Right kidney (tissue), 1 donor: ENCODE measurements at regions not wholly inside any gene's neighbourhood (a gene's known extent, or its start where the extent isn't known, plus 50 kb on each side); places are given as distances from the start of the nearest gene placed in this dataset.

Experiments
- DNase-seq: peaks from one replicate; pipeline ENCODE4 v3.0.0-alpha.2; 2016

- DNase-seq = no peak
These were observed 92.8 kb upstream of the FOXC1 start for GRCh38 chr6:1516742-1517520.

- DNase-seq = no peak
These were observed 90.9 kb upstream of the FOXC1 start for GRCh38 chr6:1518855-1519254.

- DNase-seq = no peak
These were observed 90.1 kb upstream of the FOXC1 start for GRCh38 chr6:1519597-1519996.

- no peak for DNase-seq
These were observed 86.9 kb upstream of the FOXC1 start for GRCh38 chr6:1522779-1523178.

DNA sequence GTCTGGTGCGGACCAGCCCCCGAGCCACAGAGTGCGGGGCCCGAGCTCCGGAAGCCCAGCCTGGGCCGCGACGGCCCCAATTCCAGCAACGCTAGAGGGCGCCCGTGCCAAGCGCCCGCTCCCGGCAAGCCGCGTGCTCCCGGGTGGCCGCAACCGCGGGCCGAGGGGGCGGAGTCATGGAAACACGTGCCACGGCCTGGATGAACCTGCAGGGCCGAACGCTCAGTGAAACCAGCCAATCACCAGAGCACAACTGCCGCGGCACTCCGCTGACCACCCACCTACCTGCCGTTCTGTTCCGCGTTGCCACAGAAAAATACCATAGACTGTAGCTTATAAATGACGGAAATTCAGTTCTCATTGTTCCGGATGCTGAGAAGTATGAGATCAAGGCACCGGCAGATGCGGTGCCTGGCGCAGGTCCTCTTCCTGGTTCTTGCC is 85.7 kb upstream of the FOXC1 start:
- DNase-seq = peak; percentile 75

DNA sequence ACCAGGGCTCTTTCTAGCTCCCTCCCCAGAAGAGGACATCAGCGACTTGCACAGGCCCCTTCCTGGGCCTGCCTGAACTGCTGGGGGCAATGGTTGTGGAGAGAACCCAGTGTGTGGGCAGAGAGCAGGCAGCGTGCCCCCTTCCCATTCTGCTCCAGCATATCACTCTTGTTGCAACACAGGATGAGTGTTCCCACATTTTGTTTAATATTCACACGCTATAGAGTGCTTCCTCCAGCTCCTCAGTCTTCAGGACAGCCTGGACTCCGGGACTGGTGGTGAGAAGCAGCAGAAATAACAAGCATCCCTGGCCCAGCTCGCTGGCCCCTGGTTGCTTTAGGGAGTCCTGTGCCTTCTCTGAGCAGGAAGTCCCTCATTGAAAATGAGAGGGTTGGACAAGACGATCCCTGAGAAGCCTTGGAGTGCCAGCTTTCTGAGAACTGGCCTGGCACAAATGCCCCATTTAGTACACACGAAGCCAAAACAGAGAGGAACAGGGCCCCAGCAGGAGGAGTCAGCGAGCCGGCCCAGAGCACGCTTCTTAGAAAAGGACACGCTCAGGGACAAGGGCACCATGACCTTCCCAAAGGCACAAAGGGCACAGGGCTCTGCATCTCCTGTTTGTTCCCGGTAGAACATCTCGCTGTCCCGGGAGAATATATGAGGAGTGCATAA is 84.2 kb upstream of the FOXC1 start:
- DNase-seq = no peak

GRCh38 chr6:1526398-1527072 is 83.2 kb upstream of the FOXC1 start:
- DNase-seq = no peak

GRCh38 chr6:1527073-1527457 is 82.7 kb upstream of the FOXC1 start:
- DNase-seq = peak; percentile 47

- DNase-seq = no peak
These were observed 74.4 kb upstream of the FOXC1 start for GRCh38 chr6:1535295-1535694.

GRCh38 chr6:1536526-1537429 is 72.9 kb upstream of the FOXC1 start:
- DNase-seq = no peak

GRCh38 chr6:1538369-1538768 is 71.3 kb upstream of the FOXC1 start:
- no peak for DNase-seq

GRCh38 chr6:1538810-1539478 is 70.8 kb upstream of the FOXC1 start:
- DNase-seq = no peak

GRCh38 chr6:1540864-1541521 is 68.7 kb upstream of the FOXC1 start:
- no peak for DNase-seq

- no peak for DNase-seq
These were observed 67.4 kb upstream of the FOXC1 start for GRCh38 chr6:1542335-1542734.

- no peak for DNase-seq
These were observed 67.0 kb upstream of the FOXC1 start for GRCh38 chr6:1542764-1543163.

GRCh38 chr6:1544000-1544399 is 65.7 kb upstream of the FOXC1 start:
- DNase-seq = no peak

- DNase-seq = no peak
These were observed 65.1 kb upstream of the FOXC1 start for GRCh38 chr6:1544603-1545002.

GRCh38 chr6:1545654-1546053 is 64.1 kb upstream of the FOXC1 start:
- no peak for DNase-seq

- no peak for DNase-seq
These were observed 61.9 kb upstream of the FOXC1 start for GRCh38 chr6:1547785-1548184.

DNA sequence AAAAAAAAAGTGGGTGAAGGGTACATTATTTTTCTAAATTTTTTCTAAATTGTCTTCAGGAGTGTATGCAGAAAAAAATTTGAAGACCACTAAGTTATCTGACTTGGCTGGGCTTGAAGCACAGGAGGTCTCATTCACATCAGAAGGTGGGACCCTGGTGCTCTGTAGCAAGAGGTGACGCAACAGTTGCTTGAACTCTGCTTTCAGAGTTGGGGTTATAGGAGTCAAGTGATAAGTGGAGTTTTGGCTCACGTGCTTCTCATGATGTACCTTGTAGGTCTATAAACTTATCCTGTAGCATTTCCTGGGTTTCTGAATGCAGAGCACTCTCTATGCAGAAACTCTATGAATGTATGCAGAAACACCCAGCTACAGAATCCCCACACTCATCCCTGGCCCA is 58.5 kb upstream of the FOXC1 start:
- no peak for DNase-seq

- no peak for DNase-seq
These were observed 57.4 kb upstream of the FOXC1 start for GRCh38 chr6:1552296-1552761.
